ENCODE measurements at regions not wholly inside any gene's neighbourhood (a gene's known extent, or its start where the extent isn't known, plus 50 kb on each side); places are given as distances from the start of the nearest gene placed in this dataset.

GRCh38 chr9:78575081-78575480, 278.2 kb downstream of the PSAT1 start:
- no peak for DNase-seq
- H3K27me3 ChIP-seq: no peaks in the 10 kb centered on the region
- intact Hi-C loops (cut with DNase I; ENCODE audit: low total_unique reads): no loop called here
- H3K4me3 ChIP-seq: no peak overlapping the region
- no peak overlapping the region for H3K27ac ChIP-seq
- no peaks in the 10 kb centered on the region for H3K4me1 ChIP-seq
- no peak for TF ChIP-seq POLR2A (IDR thresholded peaks at IDR 0.05)
- TF ChIP-seq POLR2AphosphoS5 (IDR thresholded peaks at IDR 0.05): no peak
- TF ChIP-seq, protein P1, sequence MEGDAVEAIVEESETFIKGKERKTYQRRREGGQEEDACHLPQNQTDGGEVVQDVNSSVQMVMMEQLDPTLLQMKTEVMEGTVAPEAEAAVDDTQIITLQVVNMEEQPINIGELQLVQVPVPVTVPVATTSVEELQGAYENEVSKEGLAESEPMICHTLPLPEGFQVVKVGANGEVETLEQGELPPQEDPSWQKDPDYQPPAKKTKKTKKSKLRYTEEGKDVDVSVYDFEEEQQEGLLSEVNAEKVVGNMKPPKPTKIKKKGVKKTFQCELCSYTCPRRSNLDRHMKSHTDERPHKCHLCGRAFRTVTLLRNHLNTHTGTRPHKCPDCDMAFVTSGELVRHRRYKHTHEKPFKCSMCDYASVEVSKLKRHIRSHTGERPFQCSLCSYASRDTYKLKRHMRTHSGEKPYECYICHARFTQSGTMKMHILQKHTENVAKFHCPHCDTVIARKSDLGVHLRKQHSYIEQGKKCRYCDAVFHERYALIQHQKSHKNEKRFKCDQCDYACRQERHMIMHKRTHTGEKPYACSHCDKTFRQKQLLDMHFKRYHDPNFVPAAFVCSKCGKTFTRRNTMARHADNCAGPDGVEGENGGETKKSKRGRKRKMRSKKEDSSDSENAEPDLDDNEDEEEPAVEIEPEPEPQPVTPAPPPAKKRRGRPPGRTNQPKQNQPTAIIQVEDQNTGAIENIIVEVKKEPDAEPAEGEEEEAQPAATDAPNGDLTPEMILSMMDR (IDR thresholded peaks at IDR 0.05): no peak
- no peak for TF ChIP-seq EP300 (IDR thresholded peaks at IDR 0.05)
- WGBS, 5 donors: 39 to 61% (median 45%) methylated on average over 4 of the region's 4 CpGs
- no peaks in the 10 kb centered on the region for H3K36me3 ChIP-seq
- no peaks in the 10 kb centered on the region for H3K9me3 ChIP-seq

DNA sequence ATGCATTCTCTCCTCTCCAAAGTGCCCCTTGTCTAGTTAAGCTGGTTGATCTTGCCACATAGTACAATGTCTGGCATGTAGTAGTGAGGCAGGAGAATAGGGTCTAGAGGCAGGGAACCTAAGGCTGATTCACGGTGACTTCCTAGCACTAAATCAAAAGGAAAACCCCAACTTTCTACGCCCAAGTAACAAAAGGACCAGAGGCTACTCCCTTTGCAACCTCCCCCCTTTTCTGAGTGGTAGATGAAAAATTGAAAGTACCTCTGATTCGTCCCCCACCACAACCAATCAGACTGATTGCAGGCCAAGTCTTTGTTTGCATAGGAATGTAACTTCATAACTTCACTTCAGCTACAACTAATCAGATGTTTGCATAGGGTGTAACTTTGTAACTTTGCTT, 278.8 kb downstream of the PSAT1 start:
- H3K4me1 ChIP-seq: no peaks in the 10 kb centered on the region
- TF ChIP-seq POLR2AphosphoS5 (IDR thresholded peaks at IDR 0.05) (no peak), EP300 (IDR thresholded peaks at IDR 0.05) (no peak), POLR2A (IDR thresholded peaks at IDR 0.05) (no peak)
- TF ChIP-seq, protein P1 (IDR thresholded peaks at IDR 0.05): no peak
- H3K27me3 ChIP-seq: no peaks in the 10 kb centered on the region
- no peaks in the 10 kb centered on the region for H3K36me3 ChIP-seq
- intact Hi-C loops (cut with DNase I; ENCODE audit: low total_unique reads): no loop called here
- no peak overlapping the region for H3K27ac ChIP-seq
- WGBS, 5 donors: 75 to 80% (median 76%) methylated on average over 3 of the region's 3 CpGs
- no peak for DNase-seq
- no peaks in the 10 kb centered on the region for H3K9me3 ChIP-seq
- no peak overlapping the region for H3K4me3 ChIP-seq

DNA sequence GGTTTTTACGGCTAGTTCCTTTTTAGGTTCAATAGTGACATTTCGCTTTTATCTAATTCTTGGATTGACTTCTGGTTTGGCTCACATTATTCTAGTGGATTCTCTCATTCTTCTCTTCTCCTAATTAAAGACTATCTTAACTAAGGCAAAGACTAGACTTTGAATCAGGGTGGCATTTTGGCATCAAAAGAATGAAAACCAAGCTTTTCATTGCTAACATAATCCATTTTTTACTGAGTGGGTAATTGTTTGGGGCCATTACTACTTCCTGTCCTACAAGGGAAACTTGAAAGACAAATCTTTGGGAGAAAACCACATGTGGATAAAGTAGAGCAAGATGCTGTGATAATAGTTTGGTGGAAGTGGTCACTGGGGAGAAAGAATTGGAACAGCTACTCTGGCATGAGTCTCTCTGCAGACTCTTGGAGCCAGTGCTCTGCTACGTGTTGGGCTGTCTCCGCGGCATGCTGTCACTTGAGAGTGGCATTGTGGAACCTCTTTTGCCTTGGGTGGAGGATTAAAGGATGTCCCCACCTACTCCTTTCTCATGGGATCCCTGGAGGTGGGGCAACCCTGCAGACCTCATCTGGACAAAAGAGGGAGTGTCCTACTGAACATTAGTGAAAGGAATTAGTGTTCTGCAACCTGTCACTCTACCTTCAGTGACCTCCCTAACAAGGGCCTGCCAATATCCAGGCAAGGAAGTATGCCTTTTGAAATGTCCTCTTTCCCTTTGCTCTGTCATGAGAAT, 280.4 kb downstream of the PSAT1 start:
- WGBS, 5 donors: 88 to 94% (median 92%) methylated on average over 5 of the region's 5 CpGs
- TF ChIP-seq POLR2AphosphoS5 (IDR thresholded peaks at IDR 0.05): no peak
- no peak for DNase-seq
- intact Hi-C loops (cut with DNase I; ENCODE audit: low total_unique reads): no loop called here
- Histone ChIP-seq H3K9me3 (no peaks in the 10 kb centered on the region), H3K4me1 (no peaks in the 10 kb centered on the region), H3K27ac (no peak overlapping the region), H3K4me3 (no peak overlapping the region), H3K36me3 (no peaks in the 10 kb centered on the region), H3K27me3 (no peaks in the 10 kb centered on the region)

- WGBS, 5 donors: 61 to 79% (median 72%) methylated on average over 5 of the region's 5 CpGs
- no peak overlapping the region for H3K27ac ChIP-seq
- TF ChIP-seq, protein P1 (IDR thresholded peaks at IDR 0.05): no peak
- no peak for TF ChIP-seq EP300 (IDR thresholded peaks at IDR 0.05)
- no peak for TF ChIP-seq POLR2AphosphoS5 (IDR thresholded peaks at IDR 0.05)
- no peak for TF ChIP-seq POLR2A (IDR thresholded peaks at IDR 0.05)
- intact Hi-C loops (cut with DNase I; ENCODE audit: low total_unique reads): no loop called here
- peak in 1 of 2 donors; percentile 40 for DNase-seq
- H3K4me3 ChIP-seq: no peak overlapping the region
- H3K27me3 ChIP-seq: peaks cover 0 to 4% (median 0%) of the 10 kb centered on the region in 3 donors
- H3K4me1 ChIP-seq: no peaks in the 10 kb centered on the region
- no peaks in the 10 kb centered on the region for H3K9me3 ChIP-seq
- no peaks in the 10 kb centered on the region for H3K36me3 ChIP-seq
Observed at GRCh38 chr9:78578072-78578471, 281.1 kb downstream of the PSAT1 start.

GRCh38 chr9:78582821-78583220, 285.9 kb downstream of the PSAT1 start:
- Histone ChIP-seq H3K4me1 (no peaks in the 10 kb centered on the region), H3K36me3 (no peaks in the 10 kb centered on the region), H3K9me3 (peaks cover 0 to 7% (median 1%) of the 10 kb centered on the region in 4 donors), H3K4me3 (no peak overlapping the region), H3K27me3 (peaks cover 0 to 6% (median 0%) of the 10 kb centered on the region in 3 donors), H3K27ac (no peak overlapping the region)
- DNase-seq: no peak
- intact Hi-C loops (cut with DNase I; ENCODE audit: low total_unique reads): no loop called here
- 75 to 84% (median 78%) methylated on average over 5 of the region's 5 CpGs for WGBS, 5 donors
- TF ChIP-seq, protein P1 (IDR thresholded peaks at IDR 0.05): no peak
- TF ChIP-seq POLR2AphosphoS5 (IDR thresholded peaks at IDR 0.05): no peak
- no peak for TF ChIP-seq EP300 (IDR thresholded peaks at IDR 0.05)
- no peak for TF ChIP-seq POLR2A (IDR thresholded peaks at IDR 0.05)

Measured in stomach (tissue), 8 donors.